ENCODE measurements at regions not wholly inside any gene's neighbourhood (a gene's known extent, or its start where the extent isn't known, plus 50 kb on each side); places are given as distances from the start of the nearest gene placed in this dataset.
"Not testable (repeated sequence)": the region's sequence is repeated elsewhere in the genome, so short reads cannot be mapped to it uniquely, and the experiment has no call there.

DNA sequence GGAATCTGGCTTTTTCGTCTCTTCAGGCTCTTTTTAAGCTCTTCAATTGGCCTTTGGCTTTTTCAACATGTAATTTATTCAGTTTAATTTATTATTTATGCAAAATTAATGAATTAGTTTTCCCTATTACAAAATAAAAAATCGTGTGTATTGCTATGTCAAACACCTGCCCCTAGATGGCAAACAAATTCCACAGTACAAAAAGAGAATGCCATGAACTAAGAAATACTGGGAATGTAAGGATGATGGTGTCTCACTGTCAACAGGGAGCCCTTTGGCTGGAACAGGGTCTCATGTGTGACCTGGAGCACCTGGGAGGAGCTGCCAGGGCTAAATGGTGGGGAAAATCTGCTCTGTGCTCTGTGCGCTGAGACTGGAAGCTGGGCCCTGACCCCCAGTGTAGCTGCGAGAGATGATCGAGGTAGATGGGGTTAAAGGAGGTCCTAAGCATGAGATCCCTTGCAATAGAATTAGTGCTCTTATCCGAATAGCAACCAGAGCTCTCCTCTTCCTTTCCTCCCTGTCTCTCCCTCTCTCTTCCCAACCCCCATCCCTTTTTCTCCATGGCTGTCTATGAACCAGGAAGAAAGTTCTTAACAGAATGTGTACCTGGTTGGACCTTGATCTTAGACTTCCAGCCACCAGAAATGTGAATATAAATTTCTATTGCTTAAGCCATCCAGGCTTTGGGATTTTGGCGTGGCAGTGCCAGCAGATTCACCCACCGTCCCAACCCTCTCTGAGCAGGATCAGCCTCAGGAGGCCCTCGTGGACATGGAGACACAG, 1183.5 kb downstream of the RPIA start:
- not testable (repeated sequence) for DNase-seq

DNA sequence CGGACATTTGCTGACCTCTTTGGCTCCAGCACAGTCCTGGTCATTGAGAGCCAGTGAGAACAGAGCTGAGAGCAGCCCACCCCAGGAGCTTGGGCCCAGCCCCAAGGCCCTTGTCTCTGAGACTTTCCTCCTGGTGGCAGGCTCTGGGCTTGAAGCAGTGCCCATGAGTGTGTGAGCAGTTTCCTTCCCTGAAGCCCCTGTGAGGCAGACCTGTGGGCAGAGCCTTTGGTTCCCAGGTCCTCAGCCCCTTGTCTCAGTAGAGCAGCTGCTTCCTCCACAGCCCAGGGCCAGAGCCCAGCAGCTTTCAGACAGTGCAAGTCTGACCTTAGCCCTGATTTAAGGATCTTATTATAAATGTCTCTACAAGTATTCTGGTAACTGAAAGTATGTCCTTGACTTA, 1185.0 kb downstream of the RPIA start:
- DNase-seq = not testable (repeated sequence)

DNA sequence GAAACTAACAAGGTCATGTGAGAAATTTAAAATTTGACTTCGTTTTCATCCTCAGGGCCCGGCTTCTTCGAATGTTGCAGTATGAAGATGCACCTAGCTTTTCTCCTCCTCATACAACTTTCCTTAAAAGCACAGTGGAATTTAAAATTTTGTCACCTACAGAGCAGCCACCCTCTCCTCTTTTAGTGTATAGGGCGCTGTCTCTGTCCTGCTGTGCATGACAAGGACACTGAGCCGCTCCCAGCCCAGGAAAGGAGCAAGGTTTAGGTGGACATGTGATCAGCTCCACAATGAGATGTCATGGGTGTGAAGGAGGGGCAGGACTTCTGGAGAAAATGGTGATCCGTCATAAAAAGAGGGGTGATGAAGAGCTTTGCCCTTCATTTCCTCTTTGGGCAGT, 1185.4 kb downstream of the RPIA start:
- not testable (repeated sequence) for DNase-seq

DNA sequence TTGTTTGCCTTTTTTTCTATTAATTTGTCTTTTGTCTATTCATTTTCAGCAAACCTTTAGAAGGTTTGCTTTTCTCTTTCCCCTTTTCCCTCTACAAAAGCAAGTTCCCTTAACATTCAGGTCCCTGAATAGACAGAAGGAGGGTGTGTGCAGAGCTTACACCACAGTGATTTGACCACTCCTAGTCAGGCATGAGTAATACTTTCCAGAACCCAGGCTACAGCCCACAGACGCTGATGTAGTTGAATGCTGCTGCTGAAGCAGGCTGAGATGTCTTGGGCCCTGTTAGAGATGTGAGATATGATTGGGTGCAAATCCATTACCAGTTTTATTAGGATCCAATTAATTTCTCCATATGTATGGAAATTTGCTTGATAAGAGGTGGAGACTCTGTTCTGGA, 1191.4 kb downstream of the RPIA start:
- not testable (repeated sequence) for DNase-seq

DNA sequence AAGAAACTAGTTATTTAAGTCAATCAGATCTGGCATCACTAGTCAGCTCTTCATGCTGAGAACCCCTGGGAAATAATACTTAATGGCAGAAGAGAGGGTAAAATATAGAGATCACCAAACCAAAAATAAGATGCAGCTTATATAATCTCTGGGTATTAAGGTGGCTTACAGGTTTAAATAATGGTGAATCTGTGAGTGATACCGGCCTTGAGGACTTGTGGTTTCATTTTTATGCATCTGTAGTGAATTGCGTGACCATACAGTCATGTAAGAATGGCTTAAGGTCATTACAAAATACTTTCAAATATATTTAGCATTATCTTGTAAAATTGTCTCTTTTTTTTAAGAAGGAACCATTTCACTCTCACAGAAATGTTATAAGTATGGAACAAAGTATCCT, 1192.2 kb downstream of the RPIA start:
- not testable (repeated sequence) for DNase-seq

DNA sequence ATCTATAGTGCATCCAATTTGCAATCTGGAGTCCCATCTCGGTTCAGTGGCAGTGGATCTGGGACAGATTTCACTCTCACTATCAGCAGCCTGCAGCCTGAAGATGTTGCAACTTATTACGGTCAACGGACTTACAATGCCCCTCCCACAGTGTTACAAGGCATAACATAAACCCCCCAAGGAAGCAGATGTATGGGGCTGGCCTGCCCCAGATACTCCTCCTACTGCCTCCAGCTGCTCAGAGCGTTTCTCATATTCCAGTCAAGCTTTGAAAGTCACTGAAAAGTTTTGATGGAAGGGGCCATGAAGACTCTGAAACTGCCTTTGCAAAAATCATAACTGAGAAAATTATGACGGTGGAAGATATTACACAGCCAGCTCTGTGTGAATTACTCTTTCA, 1193.6 kb downstream of the RPIA start:
- DNase-seq = not testable (repeated sequence)

DNA sequence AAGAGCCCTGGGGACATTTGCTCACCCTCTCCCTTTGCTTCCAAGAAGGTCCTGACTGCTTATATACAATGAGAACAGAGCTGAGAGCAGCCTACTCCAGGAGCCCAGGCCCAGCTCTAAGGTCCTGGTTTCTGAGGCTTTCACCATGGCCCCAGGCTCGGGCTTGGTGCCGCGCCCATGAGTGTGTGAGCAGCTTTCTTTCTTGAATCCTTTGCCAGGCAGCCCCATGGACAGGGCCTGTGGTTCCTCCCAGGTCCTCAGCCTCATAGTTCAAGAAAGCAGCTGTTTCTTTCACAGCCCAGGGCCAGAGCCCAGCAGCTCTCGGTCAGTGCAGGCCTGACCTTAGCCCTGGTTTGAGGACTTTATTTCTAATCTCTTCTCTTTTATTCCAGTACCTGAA, 1197.2 kb downstream of the RPIA start:
- DNase-seq = not testable (repeated sequence)

DNA sequence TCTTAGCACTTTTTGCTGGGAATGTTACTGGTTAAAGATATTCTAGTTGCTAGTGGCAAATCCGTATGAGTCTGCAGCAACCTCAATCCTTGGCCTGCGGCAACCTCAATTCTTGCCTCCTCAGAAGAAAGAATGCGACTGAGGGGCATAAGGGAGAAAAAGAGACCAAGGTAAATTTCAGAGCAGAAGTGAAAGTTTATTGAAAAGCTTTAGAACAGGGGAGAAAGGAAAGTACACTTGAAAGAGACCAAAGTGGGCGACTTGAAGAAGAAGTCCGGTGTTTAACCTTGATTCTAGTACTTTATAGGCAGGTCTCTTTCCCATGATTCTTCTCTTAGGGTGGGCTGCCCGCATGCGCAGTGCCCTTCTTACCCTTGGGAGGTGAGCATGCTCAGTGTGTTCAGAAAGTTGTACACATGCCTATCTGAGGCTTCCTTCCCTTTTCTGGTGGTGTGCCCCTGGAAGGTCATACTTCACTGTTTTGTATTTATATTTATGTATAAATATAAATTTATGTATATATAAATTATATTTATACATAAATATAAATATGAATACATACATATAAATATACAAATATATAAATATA, 1198.8 kb downstream of the RPIA start:
- not testable (repeated sequence) for DNase-seq

DNA sequence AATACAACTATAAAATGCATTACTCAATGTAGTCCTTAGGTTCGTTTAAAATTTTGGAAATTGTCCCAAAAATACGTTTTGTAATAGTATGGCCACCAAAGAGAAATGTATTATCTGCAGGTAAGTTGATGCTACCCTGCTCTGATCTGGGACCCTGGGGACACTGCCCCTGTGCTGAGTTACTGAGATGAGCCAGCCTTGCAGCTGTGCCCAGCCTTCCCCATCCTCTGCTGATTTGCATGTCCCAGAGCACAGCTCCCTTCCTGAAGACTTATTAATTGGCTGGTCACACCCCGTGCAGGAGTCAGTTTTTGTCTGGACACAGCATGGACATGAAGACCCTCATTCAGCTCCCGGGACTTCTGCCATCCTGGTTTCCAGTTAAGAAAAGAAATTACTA, 1203.5 kb downstream of the RPIA start:
- DNase-seq = not testable (repeated sequence)

DNA sequence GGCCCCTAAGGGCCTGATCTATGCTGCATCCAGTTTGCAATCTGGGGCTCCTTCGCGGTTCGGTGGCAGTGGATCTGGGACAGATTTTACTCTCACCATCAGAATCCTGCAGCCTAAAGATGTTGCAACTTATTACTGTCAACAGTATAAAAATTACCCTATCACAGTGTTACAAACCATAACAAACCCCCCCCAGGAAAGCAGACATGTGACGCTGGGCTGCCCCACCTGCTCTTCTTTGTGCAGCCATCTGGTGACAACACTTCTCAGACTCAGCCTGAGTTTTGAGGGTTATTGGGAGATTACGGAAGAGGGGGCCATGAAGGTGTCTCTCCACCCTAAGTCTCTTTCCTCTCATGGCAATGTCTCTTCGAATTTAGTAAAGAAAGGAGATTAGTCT, 1204.2 kb downstream of the RPIA start:
- DNase-seq = not testable (repeated sequence)

DNA sequence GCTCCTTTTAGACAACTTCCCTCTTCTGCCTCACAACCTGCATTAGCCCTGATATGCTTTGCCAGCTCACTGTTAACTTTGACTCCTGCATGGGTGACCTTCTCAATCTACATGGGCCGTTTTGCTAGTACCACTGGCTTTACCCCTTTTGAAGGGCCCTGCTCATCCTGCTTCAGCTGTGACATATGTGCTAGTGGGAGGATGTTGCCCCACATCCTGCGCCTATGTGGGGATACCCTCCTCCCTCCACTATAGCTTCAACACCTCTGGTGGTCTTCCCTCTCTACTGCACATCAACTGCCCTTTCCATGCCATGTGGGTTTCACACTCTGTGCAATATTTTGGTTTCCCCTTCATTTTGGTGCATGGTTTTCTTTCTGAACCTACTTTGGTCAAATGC, 1235.5 kb downstream of the RPIA start:
- not testable (repeated sequence) for DNase-seq

DNA sequence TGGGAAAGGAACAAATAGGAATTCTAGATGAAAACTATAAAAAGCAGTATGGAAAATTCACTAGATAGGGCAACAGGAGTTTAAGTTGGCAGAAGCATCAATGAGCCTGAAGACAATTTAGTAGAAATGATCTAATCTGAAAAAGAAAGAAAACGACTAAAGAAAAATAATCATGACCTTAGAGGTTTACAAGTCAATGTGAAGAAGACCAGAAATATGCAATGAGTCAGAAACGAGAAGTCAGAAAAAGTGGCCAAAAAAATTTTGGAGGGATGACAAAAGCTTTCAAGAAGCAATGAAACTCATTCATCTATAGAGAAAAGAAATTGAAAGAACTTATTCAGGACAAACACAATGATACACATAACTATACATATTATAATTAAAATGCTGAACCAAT, 1244.0 kb downstream of the RPIA start:
- DNase-seq = not testable (repeated sequence)

DNA sequence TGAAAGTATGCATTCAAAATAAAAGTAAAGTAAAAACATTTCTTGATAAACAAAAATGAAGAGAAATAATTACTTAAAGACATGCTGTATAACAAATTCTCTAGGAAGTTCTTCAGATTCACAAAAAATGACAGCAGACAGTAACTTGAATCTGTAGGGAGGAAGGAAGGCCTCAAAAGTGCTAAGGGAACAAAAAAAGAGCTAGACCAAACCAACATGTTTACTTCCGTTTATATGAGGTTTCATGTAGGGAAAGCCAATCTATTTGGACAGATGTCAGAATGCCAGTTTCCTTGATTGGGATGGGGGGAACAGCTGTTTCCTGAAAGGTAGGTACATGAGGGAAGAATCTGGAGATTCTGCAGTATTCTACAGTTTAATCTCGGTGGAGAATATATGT, 1244.5 kb downstream of the RPIA start:
- DNase-seq = not testable (repeated sequence)

DNA sequence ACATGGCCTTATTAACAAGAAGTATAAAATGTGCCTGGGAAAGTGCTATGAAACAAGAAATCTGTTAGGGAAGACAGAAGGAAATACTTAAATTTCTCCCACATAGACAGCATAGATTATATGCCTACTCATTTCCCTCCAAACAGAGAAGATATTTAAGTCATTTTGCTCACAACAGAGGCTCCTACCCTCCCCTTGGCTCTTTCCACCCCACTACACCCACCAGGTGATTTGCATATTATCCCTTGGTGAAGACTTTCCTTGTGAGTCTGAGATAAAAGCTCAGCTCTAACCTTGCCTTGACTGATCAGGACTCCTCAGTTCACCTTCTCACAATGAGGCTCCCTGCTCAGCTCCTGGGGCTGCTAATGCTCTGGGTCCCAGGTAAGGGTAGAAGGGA, 1245.1 kb downstream of the RPIA start:
- not testable (repeated sequence) for DNase-seq

DNA sequence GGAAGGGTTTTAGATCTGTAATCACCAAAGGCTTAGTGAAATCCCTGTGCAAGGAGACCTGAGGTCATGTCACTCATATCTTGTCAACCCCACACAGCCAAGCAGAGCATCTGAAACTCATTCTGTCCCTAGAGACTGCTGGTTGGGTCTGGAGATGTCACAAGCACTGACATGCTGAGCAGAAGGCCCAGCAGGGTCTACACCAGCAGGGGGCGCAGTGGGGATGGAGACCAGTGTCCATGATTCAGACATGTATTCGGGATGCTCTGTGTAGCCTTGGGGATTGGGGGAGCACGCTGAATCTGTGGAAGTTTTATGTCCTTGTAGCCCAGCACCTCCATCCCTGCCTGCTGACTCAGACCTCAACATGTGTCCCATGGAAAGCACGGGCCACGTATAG, 1247.3 kb downstream of the RPIA start:
- DNase-seq = not testable (repeated sequence)

DNA sequence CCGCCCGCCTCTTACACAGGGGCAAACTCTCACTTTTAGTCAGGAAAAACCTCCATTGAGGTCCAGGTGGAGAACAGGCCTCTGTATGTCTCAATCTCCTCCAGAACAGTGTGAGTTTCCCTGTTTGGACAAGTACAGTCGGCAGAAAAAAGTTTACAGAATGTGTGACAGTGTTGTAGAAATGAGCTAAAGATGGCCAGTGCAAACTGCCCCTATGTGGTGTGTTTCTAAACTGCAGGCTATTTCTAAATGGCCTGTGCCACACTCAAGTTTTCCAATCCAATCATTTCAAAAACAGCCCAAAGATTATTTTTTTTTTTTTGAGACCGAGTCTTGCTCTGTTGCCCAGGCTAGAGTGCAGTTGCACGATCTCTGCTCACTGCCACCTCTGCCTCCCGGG, 1252.8 kb downstream of the RPIA start:
- not testable (repeated sequence) for DNase-seq

DNA sequence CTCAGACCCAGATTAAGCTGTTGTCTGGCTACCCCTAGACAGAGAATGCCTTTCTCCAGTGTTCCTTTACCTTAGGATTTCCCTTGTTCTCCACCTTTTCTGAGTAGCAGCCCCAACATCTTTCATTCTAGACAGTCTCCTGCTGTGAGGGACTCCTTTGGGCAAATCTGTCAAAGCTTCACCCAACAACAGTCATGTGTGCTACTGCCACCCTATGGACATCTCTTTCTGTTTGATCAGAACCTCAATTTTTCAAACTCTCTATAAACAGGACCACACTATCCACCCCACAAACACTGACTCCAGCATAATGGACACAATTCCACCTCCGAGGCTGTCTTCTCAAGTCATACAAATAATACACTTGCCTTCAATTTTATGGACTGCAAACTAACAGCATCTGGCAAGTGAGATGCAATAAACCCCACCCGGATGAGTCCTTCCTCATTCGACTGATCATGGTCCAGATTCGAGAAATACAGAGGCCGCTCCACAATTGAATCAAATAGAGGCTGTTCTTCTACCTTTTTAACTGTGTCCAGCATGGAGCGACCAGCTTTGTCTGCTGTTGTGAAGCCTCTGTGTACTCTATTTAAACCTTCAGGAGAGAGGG, 1253.6 kb downstream of the RPIA start:
- not testable (repeated sequence) for DNase-seq

DNA sequence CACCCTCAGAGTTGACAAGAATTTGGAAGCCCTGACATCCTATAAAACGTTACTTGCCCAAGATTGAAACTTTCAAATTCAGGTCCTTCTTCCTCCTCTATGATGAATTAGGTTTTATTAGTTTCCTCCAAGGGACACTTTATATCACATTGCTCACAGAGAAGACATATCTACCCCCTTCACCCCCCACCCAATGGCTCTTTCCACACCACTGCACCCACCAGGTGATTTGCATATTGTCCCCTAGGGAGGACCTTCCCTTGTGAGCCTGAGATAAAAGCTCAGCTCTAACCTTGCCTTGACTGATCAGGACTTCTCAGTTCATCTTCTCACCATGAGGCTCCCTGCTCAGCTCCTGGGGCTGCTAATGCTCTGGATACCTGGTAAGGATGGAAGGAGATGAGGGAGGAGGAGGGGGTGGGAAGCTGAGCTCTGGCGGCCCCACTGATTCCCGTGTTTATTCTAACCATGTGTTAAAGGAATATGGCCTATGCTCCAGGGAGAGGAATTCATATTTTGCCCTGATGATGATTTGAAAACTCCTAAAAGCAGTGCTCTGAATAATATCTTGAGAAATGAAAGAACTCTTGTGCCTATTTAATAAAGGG, 1255.8 kb downstream of the RPIA start:
- not testable (repeated sequence) for DNase-seq

DNA sequence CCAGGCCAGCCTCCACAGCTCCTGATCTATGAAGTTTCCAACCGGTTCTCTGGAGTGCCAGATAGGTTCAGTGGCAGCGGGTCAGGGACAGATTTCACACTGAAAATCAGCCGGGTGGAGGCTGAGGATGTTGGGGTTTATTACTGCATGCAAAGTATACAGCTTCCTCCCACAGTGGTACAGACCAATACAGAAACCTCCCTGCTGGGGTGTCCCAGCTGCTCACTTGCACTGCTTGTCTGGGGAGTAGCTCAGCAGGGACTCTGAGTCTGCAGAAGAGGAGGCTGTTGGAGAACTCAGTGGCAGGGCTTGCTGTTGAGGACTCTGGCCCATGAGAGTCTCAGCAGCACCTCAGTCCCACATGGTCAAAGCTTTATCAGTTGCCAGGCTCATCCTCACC, 1256.6 kb downstream of the RPIA start:
- DNase-seq = not testable (repeated sequence)

DNA sequence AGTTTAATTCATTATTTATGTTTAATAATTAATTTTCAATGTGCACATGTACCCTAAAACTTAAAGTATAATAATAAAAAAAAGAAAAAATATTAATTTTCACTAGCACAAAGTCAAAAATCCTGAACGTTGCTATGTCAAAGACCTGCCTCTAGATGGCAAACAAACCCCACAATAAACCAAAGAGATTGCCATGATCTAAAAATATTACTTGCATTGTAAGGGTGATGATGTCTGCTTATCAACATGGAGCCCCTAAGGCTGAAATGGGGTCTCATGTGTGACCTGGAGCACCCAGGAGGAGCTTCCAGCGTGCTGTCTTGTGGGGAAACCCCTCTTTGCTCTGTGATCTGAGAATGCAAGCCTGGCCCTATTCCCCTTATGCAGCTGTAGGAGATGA, 1259.3 kb downstream of the RPIA start:
- DNase-seq = not testable (repeated sequence)

DNA sequence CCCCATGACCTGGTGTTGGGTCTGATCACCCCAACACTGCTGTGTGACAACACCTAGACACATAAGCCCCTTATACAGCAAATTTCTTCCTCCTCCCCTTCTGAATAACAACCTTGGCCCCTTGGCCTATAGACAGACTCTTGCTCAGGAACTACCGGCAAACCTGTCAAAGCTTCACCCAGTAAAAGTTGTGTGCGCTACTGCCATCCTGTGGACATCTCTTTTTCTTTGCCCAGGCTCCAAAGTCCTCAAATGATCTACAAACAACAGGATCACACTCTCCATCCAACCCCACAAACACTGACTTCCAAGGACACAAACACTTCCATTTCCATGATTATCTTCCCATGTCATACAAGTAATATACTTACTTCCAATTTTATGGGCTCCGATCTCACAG, 1265.8 kb downstream of the RPIA start:
- not testable (repeated sequence) for DNase-seq

DNA sequence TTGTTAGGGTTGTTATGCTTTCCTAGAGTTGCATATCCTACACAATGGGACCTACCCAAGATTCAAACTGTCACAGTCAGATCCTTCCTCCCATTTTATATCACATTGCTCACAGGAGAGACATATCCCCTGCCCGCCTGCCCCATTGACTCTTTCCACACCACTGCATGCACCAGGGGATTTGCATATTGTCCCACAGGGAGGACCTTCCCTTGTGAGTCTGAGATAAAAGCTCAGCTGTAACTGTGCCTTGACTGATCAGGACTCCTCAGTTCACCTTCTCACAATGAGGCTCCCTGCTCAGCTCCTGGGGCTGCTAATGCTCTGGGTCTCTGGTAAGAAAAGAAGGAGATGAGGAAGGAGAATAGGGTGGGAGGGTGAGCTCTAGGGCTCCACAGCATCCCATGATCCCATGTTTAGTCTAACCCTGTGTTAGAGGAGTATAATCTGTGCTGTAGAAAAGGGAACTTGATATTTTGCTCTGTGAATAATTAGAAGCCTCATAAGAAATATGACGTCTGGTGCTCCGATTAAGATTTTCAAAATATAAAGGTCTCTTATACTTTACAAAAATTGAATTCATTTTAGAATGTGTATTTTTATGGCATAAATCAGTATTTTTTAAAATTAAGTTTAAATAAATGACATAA, 1268.4 kb downstream of the RPIA start:
- DNase-seq = not testable (repeated sequence)

Data from renal pelvis (tissue), 1 donor.